ENCODE measurements at regions not wholly inside any gene's neighbourhood (a gene's known extent, or its start where the extent isn't known, plus 50 kb on each side); places are given as distances from the start of the nearest gene placed in this dataset.

DNA sequence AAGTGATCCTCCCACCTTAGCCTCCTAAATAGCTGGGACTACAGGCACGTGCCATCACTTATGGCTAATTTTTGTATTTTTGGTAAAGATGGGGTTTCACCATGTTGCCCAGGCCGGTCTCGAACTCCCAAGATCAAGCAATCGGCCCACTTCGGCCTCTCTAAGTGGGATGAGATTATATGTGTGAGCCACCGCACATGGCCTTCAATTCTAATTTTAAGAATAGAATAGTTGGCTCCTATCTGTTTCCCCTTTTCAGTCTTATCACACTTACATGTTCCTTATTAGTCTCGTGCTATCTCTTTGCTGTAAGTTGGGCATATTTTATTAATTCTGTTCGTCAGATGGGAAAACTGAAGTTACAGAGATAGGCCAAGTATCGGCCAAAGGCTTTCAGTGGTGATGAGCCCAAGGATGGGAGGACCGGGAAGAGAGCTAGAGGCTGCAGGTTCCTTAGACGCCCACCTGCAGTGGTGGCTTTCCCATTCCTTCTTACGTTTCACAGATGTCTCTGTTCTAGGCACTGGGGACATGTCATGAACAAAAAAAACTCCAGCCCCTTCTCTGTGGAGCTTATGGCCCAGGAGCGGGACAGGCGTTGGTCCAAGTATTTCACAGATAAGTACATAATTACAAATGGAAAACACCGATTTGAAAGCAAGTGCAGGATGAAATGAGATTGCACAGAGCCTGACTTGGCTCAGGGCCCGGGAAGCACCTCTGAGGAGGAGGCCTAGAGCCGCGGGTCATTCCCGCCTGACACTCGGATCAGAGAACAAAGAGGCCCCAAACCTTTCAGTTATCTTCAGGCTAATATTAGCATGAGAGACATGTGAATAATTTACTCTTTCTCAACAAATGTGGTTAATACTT, 91.1 kb upstream of the KLF13 start:
- ATAC-seq = no peak
- H3K4me3 Mint-ChIP-seq = no peak overlapping the region
- CTCF ChIA-PET = no interaction called here

DNA sequence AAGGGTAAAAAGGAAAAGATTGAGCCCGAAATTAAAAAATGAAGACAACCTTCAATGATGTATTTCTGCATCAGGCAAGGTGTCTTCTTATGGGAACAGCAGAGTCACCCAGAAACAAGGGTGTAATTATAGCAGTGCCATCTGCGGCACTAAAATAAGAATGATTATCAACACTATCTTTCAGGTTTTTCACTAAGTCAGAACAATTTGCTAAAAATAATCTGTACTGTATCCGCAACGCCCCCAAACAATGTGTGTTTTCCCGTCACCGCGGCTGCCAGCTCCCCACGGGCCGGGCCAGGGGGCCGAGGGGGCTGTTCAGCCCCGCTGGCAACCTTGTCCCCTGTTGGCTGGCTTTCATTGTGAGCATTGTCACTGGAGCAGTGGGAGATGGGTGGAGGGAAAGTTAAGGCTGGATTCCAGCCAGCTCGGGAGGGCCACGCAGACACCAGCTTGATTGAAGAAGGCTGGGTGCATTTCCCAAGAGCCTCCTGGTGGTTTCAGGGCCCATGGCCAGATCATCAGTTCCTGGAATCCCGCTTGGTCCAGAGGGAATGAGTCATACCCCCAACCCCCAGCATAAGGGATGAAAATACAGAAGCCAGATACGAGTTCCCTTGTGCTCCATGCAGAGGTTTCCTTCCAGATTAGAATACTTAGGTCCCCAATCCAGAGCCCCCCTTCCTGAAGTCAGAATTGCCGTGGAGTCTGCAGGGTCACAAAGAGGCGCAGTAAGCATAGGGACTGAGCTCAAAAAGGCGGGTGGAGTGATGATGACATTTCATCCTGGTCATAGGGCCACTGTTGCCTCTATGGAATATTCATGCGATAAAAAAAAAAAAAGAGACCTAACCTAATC, 90.2 kb upstream of the KLF13 start:
- no peak for TF ChIP-seq CTCF (IDR thresholded peaks at IDR 0.05)
- intact Hi-C loops (cut with micrococcal nuclease) = no loop called here
- Mint-ChIP-seq H3K4me3 (no peak overlapping the region), H3K27me3 (no peaks in the 10 kb centered on the region), H3K4me1 (ENCODE audit: low read depth) (peaks cover 18% of the 10 kb centered on the region), H3K27ac (no peak overlapping the region), H3K36me3 (ENCODE audit: low read depth) (no peaks in the 10 kb centered on the region), H3K9me3 (no peaks in the 10 kb centered on the region)
- DNase-seq (no peak), ATAC-seq (no peak)
- ChIA-PET CTCF (interaction anchor here (1.2 kb wide), 1 partner anchor 10 kb away, joined by 3 read pairs; no protein-coding TSS in a partner anchor), POLR2A (interaction anchor here (1.6 kb wide), 1 partner anchor 90 kb away, joined by 3 read pairs; no protein-coding TSS in a partner anchor)

More for the DNA sequence above, 91.1 kb upstream of the KLF13 start:
- Mint-ChIP-seq H3K36me3 (ENCODE audit: low read depth) (no peaks in the 10 kb centered on the region), H3K27me3 (no peaks in the 10 kb centered on the region), H3K4me1 (ENCODE audit: low read depth) (peaks cover 14% of the 10 kb centered on the region), H3K27ac (no peak overlapping the region), H3K9me3 (no peaks in the 10 kb centered on the region)
- no peak for TF ChIP-seq CTCF (IDR thresholded peaks at IDR 0.05)
- POLR2A ChIA-PET = interaction anchor here (1.6 kb wide), 1 partner anchor 90 kb away, joined by 3 read pairs; no protein-coding TSS in a partner anchor
- intact Hi-C loops (cut with micrococcal nuclease) = no loop called here
- DNase-seq = no peak

- POLR2A ChIA-PET = interaction anchor here (1.6 kb wide), 1 partner anchor 89 kb away, joined by 3 read pairs; no protein-coding TSS in a partner anchor
- no peaks in the 10 kb centered on the region for H3K9me3 Mint-ChIP-seq
- no peaks in the 10 kb centered on the region for H3K36me3 Mint-ChIP-seq (ENCODE audit: low read depth)
- peaks cover 23% of the 10 kb centered on the region for H3K4me1 Mint-ChIP-seq (ENCODE audit: low read depth)
- CTCF ChIA-PET = interaction anchor here (1.2 kb wide), 1 partner anchor 11 kb away, joined by 3 read pairs; no protein-coding TSS in a partner anchor
- no peak overlapping the region for H3K4me3 Mint-ChIP-seq
- DNase-seq (no peak), ATAC-seq (no peak)
- H3K27ac Mint-ChIP-seq = no peak overlapping the region
- TF ChIP-seq CTCF (IDR thresholded peaks at IDR 0.05) = no peak
- H3K27me3 Mint-ChIP-seq = no peaks in the 10 kb centered on the region
- intact Hi-C loops (cut with micrococcal nuclease) = no loop called here
Observed at GRCh38 chr15:31237043-31237324, 89.7 kb upstream of the KLF13 start.

GRCh38 chr15:31238906-31239305, 87.7 kb upstream of the KLF13 start:
- ATAC-seq (no peak), DNase-seq (no peak)
- no peak for TF ChIP-seq CTCF (IDR thresholded peaks at IDR 0.05)
- Mint-ChIP-seq H3K4me3 (no peak overlapping the region), H3K36me3 (ENCODE audit: low read depth) (no peaks in the 10 kb centered on the region), H3K27ac (peak overlapping the region; percentile 57), H3K4me1 (ENCODE audit: low read depth) (peaks cover 27% of the 10 kb centered on the region), H3K27me3 (no peaks in the 10 kb centered on the region), H3K9me3 (no peaks in the 10 kb centered on the region)
- intact Hi-C loops (cut with micrococcal nuclease) = no loop called here
- ChIA-PET POLR2A (no interaction called here), CTCF (no interaction called here)

GRCh38 chr15:31239409-31239808, 87.2 kb upstream of the KLF13 start:
- intact Hi-C loops (cut with micrococcal nuclease) = no loop called here
- CTCF ChIA-PET = no interaction called here
- H3K27ac Mint-ChIP-seq = peak overlapping the region; percentile 57
- H3K4me3 Mint-ChIP-seq = no peak overlapping the region
- no peak for DNase-seq
- POLR2A ChIA-PET = no interaction called here
- TF ChIP-seq CTCF (IDR thresholded peaks at IDR 0.05) = no peak
- H3K9me3 Mint-ChIP-seq = no peaks in the 10 kb centered on the region
- H3K4me1 Mint-ChIP-seq (ENCODE audit: low read depth) = peaks cover 27% of the 10 kb centered on the region
- no peaks in the 10 kb centered on the region for H3K27me3 Mint-ChIP-seq
- no peaks in the 10 kb centered on the region for H3K36me3 Mint-ChIP-seq (ENCODE audit: low read depth)
- ATAC-seq = no peak
